ENCODE measurements at regions not wholly inside any gene's neighbourhood (a gene's known extent, or its start where the extent isn't known, plus 50 kb on each side); places are given as distances from the start of the nearest gene placed in this dataset.

DNA sequence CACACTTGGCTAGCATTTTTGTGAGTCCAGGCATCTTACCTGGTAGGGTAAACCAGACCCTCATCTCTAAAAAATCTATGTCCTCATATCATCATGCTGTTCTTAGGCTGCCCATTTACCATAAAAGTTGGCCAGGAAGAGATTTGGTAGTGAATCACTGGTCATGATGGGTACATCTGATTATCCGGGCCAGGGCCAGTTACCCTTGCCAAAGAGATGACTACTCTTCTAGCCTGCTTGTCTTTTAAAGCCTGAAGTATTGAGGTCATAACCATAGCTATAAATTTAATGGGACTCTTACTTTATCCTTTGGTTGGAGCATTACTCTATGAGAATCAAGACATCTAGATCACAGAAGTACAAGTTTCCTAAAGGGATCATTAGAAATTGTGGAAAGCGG, 276.8 kb downstream of the TENT5A start:
- Histone ChIP-seq H3K27ac (ENCODE audit: low read depth, low read length) (no peak overlapping the region), H3K4me3 (ENCODE audit: low read length) (no peak overlapping the region), H3K9me2 (replicated peaks; ENCODE audit: control insufficient read depth, low read length) (no peaks in the 10 kb centered on the region), H3K9me3 (ENCODE audit: control insufficient read depth, insufficient read depth, low read length) (no peaks in the 10 kb centered on the region), H3K36me3 (ENCODE audit: control insufficient read depth, low read length) (no peaks in the 10 kb centered on the region), H3K79me2 (ENCODE audit: control insufficient read depth, low read length) (no peaks in the 10 kb centered on the region), H3K27me3 (ENCODE audit: control insufficient read depth, low read length) (no peaks in the 10 kb centered on the region), H4K20me1 (ENCODE audit: control insufficient read depth, insufficient read depth, low read depth, low read length) (no peaks in the 10 kb centered on the region), H3F3A (ENCODE audit: control insufficient read depth, insufficient read depth) (no peaks in the 10 kb centered on the region), H3K4me2 (ENCODE audit: low read length) (no peak overlapping the region), H3K4me1 (ENCODE audit: control insufficient read depth, low read length) (no peaks in the 10 kb centered on the region)
- TF ChIP-seq, protein P1, sequence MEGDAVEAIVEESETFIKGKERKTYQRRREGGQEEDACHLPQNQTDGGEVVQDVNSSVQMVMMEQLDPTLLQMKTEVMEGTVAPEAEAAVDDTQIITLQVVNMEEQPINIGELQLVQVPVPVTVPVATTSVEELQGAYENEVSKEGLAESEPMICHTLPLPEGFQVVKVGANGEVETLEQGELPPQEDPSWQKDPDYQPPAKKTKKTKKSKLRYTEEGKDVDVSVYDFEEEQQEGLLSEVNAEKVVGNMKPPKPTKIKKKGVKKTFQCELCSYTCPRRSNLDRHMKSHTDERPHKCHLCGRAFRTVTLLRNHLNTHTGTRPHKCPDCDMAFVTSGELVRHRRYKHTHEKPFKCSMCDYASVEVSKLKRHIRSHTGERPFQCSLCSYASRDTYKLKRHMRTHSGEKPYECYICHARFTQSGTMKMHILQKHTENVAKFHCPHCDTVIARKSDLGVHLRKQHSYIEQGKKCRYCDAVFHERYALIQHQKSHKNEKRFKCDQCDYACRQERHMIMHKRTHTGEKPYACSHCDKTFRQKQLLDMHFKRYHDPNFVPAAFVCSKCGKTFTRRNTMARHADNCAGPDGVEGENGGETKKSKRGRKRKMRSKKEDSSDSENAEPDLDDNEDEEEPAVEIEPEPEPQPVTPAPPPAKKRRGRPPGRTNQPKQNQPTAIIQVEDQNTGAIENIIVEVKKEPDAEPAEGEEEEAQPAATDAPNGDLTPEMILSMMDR (IDR thresholded peaks at IDR 0.05; ENCODE audit: low read depth, low read length, poor library complexity, severe bottlenecking): no peak
- TF ChIP-seq EZH2phosphoT487 (IDR thresholded peaks at IDR 0.05; ENCODE audit: borderline replicate concordance, low read length): no peak

DNA sequence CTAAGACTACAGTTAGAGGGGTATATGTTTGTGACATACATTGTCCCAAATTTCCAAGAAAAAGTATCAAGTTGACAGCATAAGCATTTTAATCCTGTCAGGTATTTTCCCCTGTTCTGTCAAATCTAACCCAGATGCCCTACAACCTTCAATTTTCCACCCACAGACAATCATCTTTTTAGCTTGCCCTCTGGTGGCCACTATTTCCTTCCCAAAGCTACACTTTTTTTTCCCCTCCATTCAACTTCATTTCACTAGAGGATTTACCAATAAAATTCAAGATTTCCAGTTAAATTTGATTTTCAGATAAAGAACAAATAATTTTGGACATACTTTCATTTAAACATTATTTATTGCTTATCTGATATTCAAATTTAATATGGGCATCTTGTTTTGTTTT, 286.6 kb downstream of the TENT5A start:
- H3K79me2 ChIP-seq (ENCODE audit: control insufficient read depth, low read length): no peaks in the 10 kb centered on the region
- H3K27ac ChIP-seq (ENCODE audit: low read depth, low read length): no peak overlapping the region
- no peaks in the 10 kb centered on the region for H3K27me3 ChIP-seq (ENCODE audit: control insufficient read depth, low read length)
- TF ChIP-seq EZH2phosphoT487 (IDR thresholded peaks at IDR 0.05; ENCODE audit: borderline replicate concordance, low read length): no peak
- TF ChIP-seq, protein P1 (IDR thresholded peaks at IDR 0.05; ENCODE audit: low read depth, low read length, poor library complexity, severe bottlenecking): peak; percentile 35
- H3K9me3 ChIP-seq (ENCODE audit: control insufficient read depth, insufficient read depth, low read length): no peaks in the 10 kb centered on the region
- no peak overlapping the region for H3K4me3 ChIP-seq (ENCODE audit: low read length)
- H3K36me3 ChIP-seq (ENCODE audit: control insufficient read depth, low read length): no peaks in the 10 kb centered on the region
- H4K20me1 ChIP-seq (ENCODE audit: control insufficient read depth, insufficient read depth, low read depth, low read length): no peaks in the 10 kb centered on the region
- no peak overlapping the region for H3K4me2 ChIP-seq (ENCODE audit: low read length)
- no peaks in the 10 kb centered on the region for H3F3A ChIP-seq (ENCODE audit: control insufficient read depth, insufficient read depth)
- no peaks in the 10 kb centered on the region for H3K4me1 ChIP-seq (ENCODE audit: control insufficient read depth, low read length)
- H3K9me2 ChIP-seq (replicated peaks; ENCODE audit: control insufficient read depth, low read length): no peaks in the 10 kb centered on the region

DNA sequence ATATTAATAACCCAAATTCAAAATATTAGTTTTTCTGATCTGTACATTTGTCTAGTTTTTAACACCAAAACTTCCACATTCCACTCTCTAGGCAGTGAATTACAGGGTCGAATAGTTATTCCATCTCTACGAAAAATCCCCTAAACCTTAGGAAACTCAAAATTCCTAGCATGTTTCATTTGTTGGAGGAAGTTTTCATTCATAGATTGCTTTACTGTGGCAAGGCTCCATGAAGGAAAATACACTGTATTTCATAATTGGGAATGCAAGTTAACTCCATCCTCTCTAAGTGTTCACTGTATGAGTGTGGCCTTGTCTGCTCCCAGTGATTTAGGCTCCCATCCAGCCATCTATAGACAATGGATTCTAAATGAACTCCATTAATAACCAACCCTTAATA, 296.1 kb downstream of the TENT5A start:
- Histone ChIP-seq H3K36me3 (ENCODE audit: control insufficient read depth, low read length) (no peaks in the 10 kb centered on the region), H3K27ac (ENCODE audit: low read depth, low read length) (no peak overlapping the region), H3K4me2 (ENCODE audit: low read length) (no peak overlapping the region), H3K9me2 (replicated peaks; ENCODE audit: control insufficient read depth, low read length) (no peaks in the 10 kb centered on the region), H3K27me3 (ENCODE audit: control insufficient read depth, low read length) (no peaks in the 10 kb centered on the region), H4K20me1 (ENCODE audit: control insufficient read depth, insufficient read depth, low read depth, low read length) (no peaks in the 10 kb centered on the region), H3K79me2 (ENCODE audit: control insufficient read depth, low read length) (no peaks in the 10 kb centered on the region), H3K4me1 (ENCODE audit: control insufficient read depth, low read length) (no peaks in the 10 kb centered on the region), H3K9me3 (ENCODE audit: control insufficient read depth, insufficient read depth, low read length) (no peaks in the 10 kb centered on the region), H3K4me3 (ENCODE audit: low read length) (no peak overlapping the region), H3F3A (ENCODE audit: control insufficient read depth, insufficient read depth) (no peaks in the 10 kb centered on the region)
- TF ChIP-seq EZH2phosphoT487 (IDR thresholded peaks at IDR 0.05; ENCODE audit: borderline replicate concordance, low read length): no peak

DNA sequence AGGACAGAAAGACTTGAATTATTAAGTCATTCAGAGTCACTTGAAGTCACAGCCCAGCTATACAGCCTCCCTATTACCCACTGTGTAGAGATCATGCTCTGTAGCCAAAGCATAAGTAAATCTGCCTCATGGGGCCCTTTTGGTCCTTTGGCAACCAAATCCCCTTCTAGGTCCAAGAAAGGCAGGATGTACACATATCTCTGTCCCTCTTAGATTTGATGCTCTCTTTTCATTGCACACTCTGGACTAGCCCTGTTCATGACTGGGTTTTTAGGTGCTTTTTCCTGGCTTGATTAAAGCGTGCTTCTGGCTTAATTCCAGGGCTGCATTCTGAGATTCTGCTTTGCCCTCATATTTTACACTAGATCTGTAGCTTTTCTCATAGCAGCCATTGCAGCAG, 296.8 kb downstream of the TENT5A start:
- TF ChIP-seq EZH2phosphoT487 (IDR thresholded peaks at IDR 0.05; ENCODE audit: borderline replicate concordance, low read length): no peak
- TF ChIP-seq, protein P1 (IDR thresholded peaks at IDR 0.05; ENCODE audit: low read depth, low read length, poor library complexity, severe bottlenecking): no peak

More for the DNA sequence above, 296.8 kb downstream of the TENT5A start:
- no peak overlapping the region for H3K27ac ChIP-seq (ENCODE audit: low read depth, low read length)
- no peaks in the 10 kb centered on the region for H3K36me3 ChIP-seq (ENCODE audit: control insufficient read depth, low read length)
- no peaks in the 10 kb centered on the region for H3K9me3 ChIP-seq (ENCODE audit: control insufficient read depth, insufficient read depth, low read length)
- no peaks in the 10 kb centered on the region for H3K4me1 ChIP-seq (ENCODE audit: control insufficient read depth, low read length)
- no peak overlapping the region for H3K4me2 ChIP-seq (ENCODE audit: low read length)
- no peaks in the 10 kb centered on the region for H3F3A ChIP-seq (ENCODE audit: control insufficient read depth, insufficient read depth)
- H3K79me2 ChIP-seq (ENCODE audit: control insufficient read depth, low read length): no peaks in the 10 kb centered on the region
- no peak overlapping the region for H3K4me3 ChIP-seq (ENCODE audit: low read length)
- no peaks in the 10 kb centered on the region for H4K20me1 ChIP-seq (ENCODE audit: control insufficient read depth, insufficient read depth, low read depth, low read length)
- H3K27me3 ChIP-seq (ENCODE audit: control insufficient read depth, low read length): no peaks in the 10 kb centered on the region
- H3K9me2 ChIP-seq (replicated peaks; ENCODE audit: control insufficient read depth, low read length): no peaks in the 10 kb centered on the region

Measured in DOHH2 (cell line).